ENCODE measurements at regions not wholly inside any gene's neighbourhood (a gene's known extent, or its start where the extent isn't known, plus 50 kb on each side); places are given as distances from the start of the nearest gene placed in this dataset.
"Not testable (repeated sequence)": the region's sequence is repeated elsewhere in the genome, so short reads cannot be mapped to it uniquely, and the experiment has no call there.

DNA sequence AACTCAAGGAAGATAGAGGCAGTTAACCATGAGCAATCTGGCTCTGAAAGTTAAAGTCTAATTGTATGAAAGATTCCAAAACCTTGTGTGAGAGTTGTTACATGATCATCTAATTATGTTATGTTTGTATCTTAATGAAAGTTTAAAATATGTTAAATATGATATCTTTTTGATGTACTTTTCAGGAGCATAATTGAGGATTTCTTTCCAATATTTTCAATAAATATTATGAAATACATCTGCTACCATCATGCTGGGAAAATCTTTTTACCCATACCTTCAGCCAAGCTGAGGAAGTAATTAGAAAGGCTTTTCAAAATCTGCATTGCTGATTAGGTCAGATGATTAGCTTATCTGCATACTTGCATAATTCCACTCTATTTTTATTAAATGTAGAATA lies 318.4 kb downstream of the KLF12 start:
- H3K4me1 Mint-ChIP-seq: peaks cover 5% of the 10 kb centered on the region
- H3K27ac Mint-ChIP-seq: no peak overlapping the region
- DNase-seq (ENCODE audit: low spot score in 2 of 2, unreplicated experiment in 2 of 2): no peak
- H3K36me3 Mint-ChIP-seq: peaks cover 2% of the 10 kb centered on the region
- TF ChIP-seq, protein P1, sequence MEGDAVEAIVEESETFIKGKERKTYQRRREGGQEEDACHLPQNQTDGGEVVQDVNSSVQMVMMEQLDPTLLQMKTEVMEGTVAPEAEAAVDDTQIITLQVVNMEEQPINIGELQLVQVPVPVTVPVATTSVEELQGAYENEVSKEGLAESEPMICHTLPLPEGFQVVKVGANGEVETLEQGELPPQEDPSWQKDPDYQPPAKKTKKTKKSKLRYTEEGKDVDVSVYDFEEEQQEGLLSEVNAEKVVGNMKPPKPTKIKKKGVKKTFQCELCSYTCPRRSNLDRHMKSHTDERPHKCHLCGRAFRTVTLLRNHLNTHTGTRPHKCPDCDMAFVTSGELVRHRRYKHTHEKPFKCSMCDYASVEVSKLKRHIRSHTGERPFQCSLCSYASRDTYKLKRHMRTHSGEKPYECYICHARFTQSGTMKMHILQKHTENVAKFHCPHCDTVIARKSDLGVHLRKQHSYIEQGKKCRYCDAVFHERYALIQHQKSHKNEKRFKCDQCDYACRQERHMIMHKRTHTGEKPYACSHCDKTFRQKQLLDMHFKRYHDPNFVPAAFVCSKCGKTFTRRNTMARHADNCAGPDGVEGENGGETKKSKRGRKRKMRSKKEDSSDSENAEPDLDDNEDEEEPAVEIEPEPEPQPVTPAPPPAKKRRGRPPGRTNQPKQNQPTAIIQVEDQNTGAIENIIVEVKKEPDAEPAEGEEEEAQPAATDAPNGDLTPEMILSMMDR (IDR thresholded peaks at IDR 0.05; ENCODE audit: unreplicated experiment): no peak
- H3K27me3 Mint-ChIP-seq (ENCODE audit: low read depth): no peaks in the 10 kb centered on the region
- H3K9me3 Mint-ChIP-seq: peaks cover 5% of the 10 kb centered on the region
- H3K4me3 Mint-ChIP-seq: no peak overlapping the region

DNA sequence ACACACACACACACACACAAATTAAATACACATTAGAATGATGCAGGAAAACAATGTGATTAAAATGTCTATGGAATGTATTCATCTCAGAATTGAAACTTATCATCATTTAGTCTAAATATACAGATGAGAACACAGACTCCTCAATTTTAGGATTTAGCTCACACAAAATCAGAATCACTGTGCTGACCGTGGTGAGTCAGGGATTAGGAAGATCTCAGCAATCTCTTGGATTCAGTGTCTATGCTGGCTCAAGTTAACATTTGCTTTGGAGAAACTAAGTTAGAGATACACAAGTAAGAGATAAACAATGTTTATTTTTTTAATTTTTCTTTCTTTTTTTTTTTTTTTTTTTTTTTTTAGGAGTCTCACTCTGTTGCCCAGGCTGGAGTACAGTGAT lies 323.6 kb downstream of the KLF12 start:
- H3K4me3 Mint-ChIP-seq: no peak overlapping the region
- no peak overlapping the region for H3K27ac Mint-ChIP-seq
- no peak for DNase-seq (ENCODE audit: low spot score in 2 of 2, unreplicated experiment in 2 of 2)
- peaks cover 7% of the 10 kb centered on the region for H3K4me1 Mint-ChIP-seq
- no peaks in the 10 kb centered on the region for H3K9me3 Mint-ChIP-seq
- H3K27me3 Mint-ChIP-seq (ENCODE audit: low read depth): no peaks in the 10 kb centered on the region
- TF ChIP-seq, protein P1 (IDR thresholded peaks at IDR 0.05; ENCODE audit: unreplicated experiment): no peak
- peaks cover 4% of the 10 kb centered on the region for H3K36me3 Mint-ChIP-seq

DNA sequence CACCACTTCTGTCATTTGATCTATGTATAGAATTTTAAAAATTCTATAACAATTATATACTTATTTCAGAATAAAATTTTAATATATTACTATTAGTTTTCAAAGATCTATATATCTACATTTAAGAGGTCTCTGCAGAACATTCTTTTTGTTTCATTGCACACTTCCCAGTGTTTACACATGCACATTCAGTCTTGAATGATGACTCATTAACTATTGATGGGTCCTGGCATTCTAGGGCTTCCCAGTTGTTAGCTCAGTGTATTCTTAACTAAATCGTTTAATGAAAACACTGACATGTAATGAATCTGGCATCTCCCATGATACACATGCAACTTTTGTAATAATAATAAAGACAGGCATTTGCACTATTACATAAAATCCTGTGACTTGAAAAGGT lies 324.6 kb downstream of the KLF12 start:
- no peak overlapping the region for H3K27ac Mint-ChIP-seq
- TF ChIP-seq, protein P1 (IDR thresholded peaks at IDR 0.05; ENCODE audit: unreplicated experiment): no peak
- peaks cover 4% of the 10 kb centered on the region for H3K36me3 Mint-ChIP-seq
- H3K27me3 Mint-ChIP-seq (ENCODE audit: low read depth): no peaks in the 10 kb centered on the region
- H3K9me3 Mint-ChIP-seq: no peaks in the 10 kb centered on the region
- H3K4me3 Mint-ChIP-seq: no peak overlapping the region
- DNase-seq (ENCODE audit: low spot score in 2 of 2, unreplicated experiment in 2 of 2): no peak
- H3K4me1 Mint-ChIP-seq: peaks cover 7% of the 10 kb centered on the region

DNA sequence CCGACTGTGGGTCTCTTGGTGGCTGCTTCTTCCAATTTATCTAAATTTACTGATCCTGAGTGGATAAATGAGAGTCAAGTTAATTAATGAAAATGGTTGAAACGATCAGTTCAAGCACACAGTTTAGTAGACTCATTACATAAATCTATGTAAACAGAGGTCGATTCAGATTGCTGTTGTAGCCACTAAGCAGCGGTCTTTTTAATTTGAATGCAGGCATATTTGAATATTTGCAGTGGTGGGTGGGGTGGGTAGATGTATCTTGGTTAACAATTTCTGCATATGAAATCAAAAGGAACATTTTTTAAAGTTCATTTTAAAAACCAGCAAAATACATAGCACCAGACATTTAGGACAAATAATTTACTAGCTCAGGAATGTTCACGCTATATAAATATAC lies 325.9 kb downstream of the KLF12 start:
- H3K4me1 Mint-ChIP-seq: peaks cover 7% of the 10 kb centered on the region
- no peak overlapping the region for H3K27ac Mint-ChIP-seq
- no peak for DNase-seq (ENCODE audit: low spot score in 2 of 2, unreplicated experiment in 2 of 2)
- TF ChIP-seq, protein P1 (IDR thresholded peaks at IDR 0.05; ENCODE audit: unreplicated experiment): no peak
- H3K4me3 Mint-ChIP-seq: no peak overlapping the region
- H3K36me3 Mint-ChIP-seq: peaks cover 7% of the 10 kb centered on the region
- no peaks in the 10 kb centered on the region for H3K27me3 Mint-ChIP-seq (ENCODE audit: low read depth)
- H3K9me3 Mint-ChIP-seq: no peaks in the 10 kb centered on the region

DNA sequence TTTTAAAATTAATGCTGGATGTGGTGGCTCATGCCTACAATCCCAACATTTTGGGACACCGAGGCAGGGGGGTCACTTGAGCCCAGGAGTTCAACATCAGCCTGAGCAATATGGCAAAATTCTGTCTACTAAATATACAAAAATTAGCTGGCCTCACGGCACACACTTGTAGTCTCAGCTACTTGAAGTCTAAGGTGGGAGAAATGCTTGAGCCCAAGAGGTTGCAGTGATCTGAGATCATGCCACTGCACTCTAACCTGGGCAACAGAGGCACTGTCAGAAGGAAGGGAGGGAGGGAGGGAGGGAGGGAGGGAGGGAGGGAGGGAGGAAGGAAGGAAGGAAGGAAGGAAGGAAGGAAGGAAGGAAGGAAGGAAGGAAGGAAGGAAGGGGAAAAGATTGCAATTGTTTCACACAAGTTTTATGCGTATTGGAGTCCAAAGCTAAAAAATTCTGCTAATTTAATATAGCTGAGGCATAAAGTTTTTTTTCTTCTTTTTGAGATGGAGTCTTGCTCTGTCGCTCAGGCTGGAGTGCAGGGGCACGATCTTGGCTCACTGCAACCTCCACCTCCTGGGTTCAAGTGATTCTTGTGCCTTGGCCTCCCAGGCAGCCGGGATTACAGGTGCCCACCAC lies 328.8 kb downstream of the KLF12 start:
- not testable (repeated sequence) for H3K9me3 Mint-ChIP-seq; H3K4me1 Mint-ChIP-seq; H3K36me3 Mint-ChIP-seq; DNase-seq (ENCODE audit: low spot score in 2 of 2, unreplicated experiment in 2 of 2); H3K27me3 Mint-ChIP-seq (ENCODE audit: low read depth); H3K27ac Mint-ChIP-seq; H3K4me3 Mint-ChIP-seq

DNA sequence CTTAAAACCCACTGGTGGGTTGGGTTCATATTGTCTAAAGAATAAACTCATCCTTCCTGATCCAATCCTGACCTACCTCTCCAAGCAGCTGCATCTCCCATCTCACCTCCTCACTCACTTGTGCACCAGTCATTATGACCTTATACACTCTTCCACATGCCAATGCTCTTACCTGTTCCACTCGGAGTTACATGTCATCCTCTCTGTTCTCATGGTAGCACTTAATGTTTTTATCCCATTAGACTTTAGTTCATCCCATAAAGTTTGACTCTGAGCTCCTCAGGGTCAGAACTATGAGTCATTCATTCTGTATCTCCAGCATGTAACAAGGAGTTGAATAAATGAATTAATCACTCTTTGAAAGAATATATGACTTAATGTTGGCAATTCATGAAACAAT lies 330.2 kb downstream of the KLF12 start:
- peaks cover 7% of the 10 kb centered on the region for H3K36me3 Mint-ChIP-seq
- H3K4me3 Mint-ChIP-seq: no peak overlapping the region
- H3K27ac Mint-ChIP-seq: no peak overlapping the region
- H3K9me3 Mint-ChIP-seq: no peaks in the 10 kb centered on the region
- H3K27me3 Mint-ChIP-seq (ENCODE audit: low read depth): no peaks in the 10 kb centered on the region
- TF ChIP-seq, protein P1 (IDR thresholded peaks at IDR 0.05; ENCODE audit: unreplicated experiment): no peak
- peaks cover 7% of the 10 kb centered on the region for H3K4me1 Mint-ChIP-seq
- no peak for DNase-seq (ENCODE audit: low spot score in 2 of 2, unreplicated experiment in 2 of 2)

Measured in mesothelial cell of epicardium (in vitro differentiated cells).